HEK293 (cell line): ENCODE measurements at regions not wholly inside any gene's neighbourhood (a gene's known extent, or its start where the extent isn't known, plus 50 kb on each side); places are given as distances from the start of the nearest gene placed in this dataset.

Experiments used
- BCL6B ChIP-seq: fragments of 450-650 bp; formaldehyde crosslinking; IDR thresholded peaks from 2 replicates; pipeline ENCODE4 v1.5.1; 2017; ENCODE audit warnings: missing biosample characterization, missing genetic modification characterization
- HOXA7 ChIP-seq: sonication (generic); formaldehyde crosslinking; IDR thresholded peaks from 2 replicates; pipeline ENCODE4 v1.8.1; 2022; ENCODE audit warnings: missing genetic modification reagents, borderline replicate concordance
- IKZF3 ChIP-seq: fragments of 450-650 bp; IDR thresholded peaks from 2 replicates; pipeline ENCODE4 v1.5.0; 2018; ENCODE audit warnings: missing biosample characterization, mild to moderate bottlenecking, missing genetic modification characterization, moderate library complexity
- KLF9 ChIP-seq: fragments of 450-650 bp; formaldehyde crosslinking; IDR thresholded peaks from 2 replicates; pipeline ENCODE4 v1.5.1; 2016; ENCODE audit warnings: missing biosample characterization, missing genetic modification characterization, low read depth
- MZF1 ChIP-seq: fragments of 450-650 bp; formaldehyde crosslinking; IDR thresholded peaks from 2 replicates; pipeline ENCODE4 v1.5.1; 2017; ENCODE audit warnings: missing biosample characterization, missing genetic modification characterization, borderline replicate concordance
- OVOL3 ChIP-seq: fragments of 450-650 bp; formaldehyde crosslinking; IDR thresholded peaks from 2 replicates; pipeline ENCODE4 v1.5.1; 2016; ENCODE audit warnings: missing biosample characterization, missing genetic modification characterization
- PRDM10 ChIP-seq: fragments of 450-650 bp; formaldehyde crosslinking; IDR thresholded peaks from 2 replicates; pipeline ENCODE4 v1.5.1; 2016; ENCODE audit warnings: missing biosample characterization, missing genetic modification characterization
- SALL2 ChIP-seq: fragments of 450-650 bp; formaldehyde crosslinking; IDR thresholded peaks from 2 replicates; pipeline ENCODE4 v1.5.0; 2017; ENCODE audit warnings: missing biosample characterization, mild to moderate bottlenecking, missing genetic modification characterization, borderline replicate concordance
- SCRT1 ChIP-seq: fragments of 450-650 bp; formaldehyde crosslinking; IDR thresholded peaks from 2 replicates; pipeline ENCODE4 v1.5.1; 2016; ENCODE audit warnings: missing biosample characterization, missing genetic modification characterization, borderline replicate concordance
- SP2 ChIP-seq: fragments of 450-650 bp; formaldehyde crosslinking; IDR thresholded peaks from 2 replicates; pipeline ENCODE4 v1.5.1; 2016; ENCODE audit warnings: missing biosample characterization, missing genetic modification characterization
- SP3 ChIP-seq: fragments of 450-650 bp; formaldehyde crosslinking; IDR thresholded peaks from 2 replicates; pipeline ENCODE4 v1.5.1; 2016; ENCODE audit warnings: missing biosample characterization, missing genetic modification characterization
- TCF7L2 ChIP-seq: IDR thresholded peaks from 2 replicates; pipeline ENCODE4 v1.6.1; 2011; ENCODE audit warnings: low read depth, mild to moderate bottlenecking, inconsistent platforms, low read length, moderate library complexity, borderline replicate concordance
- YY2 ChIP-seq: fragments of 450-650 bp; formaldehyde crosslinking; IDR thresholded peaks from 2 replicates; pipeline ENCODE4 v1.5.1; 2016; ENCODE audit warnings: missing biosample characterization, missing genetic modification characterization
- ZBTB17 ChIP-seq: fragments of 450-650 bp; formaldehyde crosslinking; IDR thresholded peaks from 2 replicates; pipeline ENCODE4 v1.5.1; 2016; ENCODE audit warnings: missing biosample characterization, missing genetic modification characterization
- ZBTB8A ChIP-seq: fragments of 450-650 bp; formaldehyde crosslinking; IDR thresholded peaks from 2 replicates; pipeline ENCODE4 v1.5.1; 2016; ENCODE audit warnings: missing biosample characterization, missing genetic modification characterization
- ZFP37 ChIP-seq: fragments of 450-650 bp; formaldehyde crosslinking; IDR thresholded peaks from 2 replicates; pipeline ENCODE4 v1.5.1; 2016; ENCODE audit warnings: missing biosample characterization, missing genetic modification characterization
- ZNF19 ChIP-seq: fragments of 450-650 bp; formaldehyde crosslinking; IDR thresholded peaks from 2 replicates; pipeline ENCODE4; 2016; ENCODE audit warnings: missing biosample characterization, missing genetic modification characterization, low read depth
- ZNF221 ChIP-seq: fragments of 450-650 bp; formaldehyde crosslinking; IDR thresholded peaks from 2 replicates; pipeline ENCODE4 v1.5.1; 2017; ENCODE audit warnings: missing biosample characterization, missing genetic modification characterization, borderline replicate concordance
- ZNF354C ChIP-seq: fragments of 450-650 bp; formaldehyde crosslinking; IDR thresholded peaks from 2 replicates; pipeline ENCODE4 v1.5.1; 2016; ENCODE audit warnings: missing biosample characterization, missing genetic modification characterization, low read depth, borderline replicate concordance
- ZNF473 ChIP-seq: fragments of 450-650 bp; formaldehyde crosslinking; IDR thresholded peaks from 2 replicates; pipeline ENCODE4 v1.5.1; 2017; ENCODE audit warnings: missing biosample characterization, missing genetic modification characterization
- ZNF510 ChIP-seq: fragments of 450-650 bp; formaldehyde crosslinking; IDR thresholded peaks from 2 replicates; pipeline ENCODE4 v1.5.1; 2018; ENCODE audit warnings: mild to moderate bottlenecking, missing genetic modification characterization, missing biosample characterization; ENCODE audit not compliant: insufficient replicate concordance
- ZNF521 ChIP-seq: fragments of 450-650 bp; formaldehyde crosslinking; IDR thresholded peaks from 2 replicates; pipeline ENCODE4 v1.5.1; 2017; ENCODE audit warnings: missing biosample characterization, mild to moderate bottlenecking, missing genetic modification characterization
- ZNF548 ChIP-seq: fragments of 450-650 bp; formaldehyde crosslinking; IDR thresholded peaks from 2 replicates; pipeline ENCODE4 v1.5.1; 2016; ENCODE audit warnings: missing biosample characterization, missing genetic modification characterization
- ZNF549 ChIP-seq: fragments of 450-650 bp; IDR thresholded peaks from 2 replicates; pipeline ENCODE4 v1.5.1; 2018; ENCODE audit warnings: missing biosample characterization, missing genetic modification characterization, mild to moderate bottlenecking, inconsistent platforms, moderate library complexity
- ZNF707 ChIP-seq: fragments of 450-650 bp; formaldehyde crosslinking; IDR thresholded peaks from 2 replicates; pipeline ENCODE4 v1.5.1; 2016; ENCODE audit warnings: missing biosample characterization, missing genetic modification characterization
- ZNF837 ChIP-seq: fragments of 450-650 bp; formaldehyde crosslinking; IDR thresholded peaks from 2 replicates; pipeline ENCODE4 v1.5.1; 2016; ENCODE audit warnings: missing biosample characterization, missing genetic modification characterization
- ZSCAN23 ChIP-seq: fragments of 450-650 bp; formaldehyde crosslinking; IDR thresholded peaks from 2 replicates; pipeline ENCODE4 v1.5.1; 2016; ENCODE audit warnings: missing biosample characterization, missing genetic modification characterization
- ZXDB ChIP-seq: fragments of 450-650 bp; formaldehyde crosslinking; IDR thresholded peaks from 2 replicates; pipeline ENCODE4 v1.5.1; 2016; ENCODE audit warnings: missing biosample characterization, missing genetic modification characterization
- TF ChIP-seq, protein P1 (sequence below): fragments of 450-650 bp; formaldehyde crosslinking; IDR thresholded peaks from 2 replicates; pipeline ENCODE4 v1.5.1; 2016; ENCODE audit warnings: missing biosample characterization, missing genetic modification characterization
- TF ChIP-seq, protein P2 (sequence below): fragments of 450-650 bp; formaldehyde crosslinking; IDR thresholded peaks from 2 replicates; pipeline ENCODE4 v1.5.1; 2016; ENCODE audit warnings: missing biosample characterization, missing genetic modification characterization
- TF ChIP-seq, protein P3 (sequence below): fragments of 450-650 bp; formaldehyde crosslinking; IDR thresholded peaks from 2 replicates; pipeline ENCODE4 v1.5.1; 2016; ENCODE audit warnings: missing biosample characterization, missing genetic modification characterization

GRCh38 chr3:124558991-124559845 lies 171.0 kb upstream of the UMPS start (continued):
- TF ChIP-seq MZF1 (tag by site-specific recombination): 0 out of 2 replicates have a peak, but pooled peaks have one; percentile 8
- TF ChIP-seq SP2 (tag by site-specific recombination): peak; percentile 14; the same call in 1 of the 2 replicates
- TF ChIP-seq ZXDB (tag by site-specific recombination): peak; percentile 63; the same call in 1 of the 2 replicates
- TF ChIP-seq HOXA7 (CRISPR knock-in tag): no peak
- no peak for TF ChIP-seq TCF7L2
- TF ChIP-seq, protein P1, sequence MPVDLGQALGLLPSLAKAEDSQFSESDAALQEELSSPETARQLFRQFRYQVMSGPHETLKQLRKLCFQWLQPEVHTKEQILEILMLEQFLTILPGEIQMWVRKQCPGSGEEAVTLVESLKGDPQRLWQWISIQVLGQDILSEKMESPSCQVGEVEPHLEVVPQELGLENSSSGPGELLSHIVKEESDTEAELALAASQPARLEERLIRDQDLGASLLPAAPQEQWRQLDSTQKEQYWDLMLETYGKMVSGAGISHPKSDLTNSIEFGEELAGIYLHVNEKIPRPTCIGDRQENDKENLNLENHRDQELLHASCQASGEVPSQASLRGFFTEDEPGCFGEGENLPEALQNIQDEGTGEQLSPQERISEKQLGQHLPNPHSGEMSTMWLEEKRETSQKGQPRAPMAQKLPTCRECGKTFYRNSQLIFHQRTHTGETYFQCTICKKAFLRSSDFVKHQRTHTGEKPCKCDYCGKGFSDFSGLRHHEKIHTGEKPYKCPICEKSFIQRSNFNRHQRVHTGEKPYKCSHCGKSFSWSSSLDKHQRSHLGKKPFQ (tag by site-specific recombination): no peak
- TF ChIP-seq KLF9: no peak
- no peak for TF ChIP-seq ZNF549 (tag by site-specific recombination)
- TF ChIP-seq OVOL3 (tag by site-specific recombination): 0 out of 2 replicates have a peak, but pooled peaks have one; percentile 20
- TF ChIP-seq YY2: no peak
- TF ChIP-seq ZNF221 (tag by site-specific recombination): no peak
- TF ChIP-seq ZNF837 (tag by site-specific recombination): no peak
- no peak for TF ChIP-seq ZNF521 (tag by site-specific recombination)
- TF ChIP-seq ZNF548 (tag by site-specific recombination): no peak
- TF ChIP-seq ZNF354C (tag by site-specific recombination): no peak
- TF ChIP-seq SALL2 (tag by site-specific recombination): no peak
- TF ChIP-seq SCRT1 (tag by site-specific recombination): no peak
- peak; percentile 70 for TF ChIP-seq PRDM10 (tag by site-specific recombination)
- no peak for TF ChIP-seq SP3 (tag by site-specific recombination)
- TF ChIP-seq ZNF19 (tag by site-specific recombination): no peak
- TF ChIP-seq ZFP37 (tag by site-specific recombination): no peak
- no peak for TF ChIP-seq ZNF510 (tag by site-specific recombination)
- no peak for TF ChIP-seq ZNF473
- TF ChIP-seq IKZF3 (tag by site-specific recombination): peak; percentile 71
- TF ChIP-seq ZSCAN23 (tag by site-specific recombination): no peak
- no peak for TF ChIP-seq BCL6B
- TF ChIP-seq, protein P2, sequence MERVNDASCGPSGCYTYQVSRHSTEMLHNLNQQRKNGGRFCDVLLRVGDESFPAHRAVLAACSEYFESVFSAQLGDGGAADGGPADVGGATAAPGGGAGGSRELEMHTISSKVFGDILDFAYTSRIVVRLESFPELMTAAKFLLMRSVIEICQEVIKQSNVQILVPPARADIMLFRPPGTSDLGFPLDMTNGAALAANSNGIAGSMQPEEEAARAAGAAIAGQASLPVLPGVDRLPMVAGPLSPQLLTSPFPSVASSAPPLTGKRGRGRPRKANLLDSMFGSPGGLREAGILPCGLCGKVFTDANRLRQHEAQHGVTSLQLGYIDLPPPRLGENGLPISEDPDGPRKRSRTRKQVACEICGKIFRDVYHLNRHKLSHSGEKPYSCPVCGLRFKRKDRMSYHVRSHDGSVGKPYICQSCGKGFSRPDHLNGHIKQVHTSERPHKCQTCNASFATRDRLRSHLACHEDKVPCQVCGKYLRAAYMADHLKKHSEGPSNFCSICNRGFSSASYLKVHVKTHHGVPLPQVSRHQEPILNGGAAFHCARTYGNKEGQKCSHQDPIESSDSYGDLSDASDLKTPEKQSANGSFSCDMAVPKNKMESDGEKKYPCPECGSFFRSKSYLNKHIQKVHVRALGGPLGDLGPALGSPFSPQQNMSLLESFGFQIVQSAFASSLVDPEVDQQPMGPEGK (tag by site-specific recombination): 0 out of 2 replicates have a peak, but pooled peaks have one; percentile 47
- TF ChIP-seq ZBTB8A (tag by site-specific recombination): peak; percentile 90
- TF ChIP-seq, protein P3, sequence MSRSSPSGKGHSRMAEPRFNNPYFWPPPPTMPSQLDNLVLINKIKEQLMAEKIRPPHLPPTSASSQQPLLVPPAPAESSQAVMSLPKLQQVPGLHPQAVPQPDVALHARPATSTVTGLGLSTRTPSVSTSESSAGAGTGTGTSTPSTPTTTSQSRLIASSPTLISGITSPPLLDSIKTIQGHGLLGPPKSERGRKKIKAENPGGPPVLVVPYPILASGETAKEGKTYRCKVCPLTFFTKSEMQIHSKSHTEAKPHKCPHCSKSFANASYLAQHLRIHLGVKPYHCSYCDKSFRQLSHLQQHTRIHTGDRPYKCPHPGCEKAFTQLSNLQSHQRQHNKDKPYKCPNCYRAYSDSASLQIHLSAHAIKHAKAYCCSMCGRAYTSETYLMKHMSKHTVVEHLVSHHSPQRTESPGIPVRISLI: no peak
- peak; percentile 92 for TF ChIP-seq ZNF707 (tag by site-specific recombination)
- peak; percentile 88 for TF ChIP-seq ZBTB17 (tag by site-specific recombination)
